SU-DHL-6 (cell line): ENCODE measurements at regions not wholly inside any gene's neighbourhood (a gene's known extent, or its start where the extent isn't known, plus 50 kb on each side); places are given as distances from the start of the nearest gene placed in this dataset.
A peak's percentile ranks its signal among the peaks of the same experiment; 100 is the strongest.
"Not testable (repeated sequence)": the region's sequence is repeated elsewhere in the genome, so short reads cannot be mapped to it uniquely, and the experiment has no call there.

Experiments
- H2AFZ ChIP-seq: fragments of 200-600 bp; sonication (generic); 2 replicates; pipeline ENCODE4 v1.6.1; 2014; ENCODE audit warnings: low read depth, mild to moderate bottlenecking, moderate library complexity, mixed read lengths, antibody characterized with exemption, low read length; ENCODE audit not compliant: severe bottlenecking
- H3F3A ChIP-seq: fragments of 200-600 bp; shearing (Covaris generic); 2 replicates; pipeline ENCODE4 v1.6.0; 2016; ENCODE audit warnings: antibody characterized with exemption, mild to moderate bottlenecking; ENCODE audit not compliant: insufficient read depth
- H3K27ac ChIP-seq: fragments of 200-600 bp; sonication (generic); 2 replicates; pipeline ENCODE4 v1.5.1; 2016; ENCODE audit warnings: low read depth, mild to moderate bottlenecking, low read length, moderate library complexity, mixed read lengths
- H3K27me3 ChIP-seq: fragments of 200-600 bp; sonication (generic), shearing (Covaris generic); 2 replicates; pipeline ENCODE4 v1.6.0; 2014; ENCODE audit warnings: mild to moderate bottlenecking, low read length
- H3K36me3 ChIP-seq: fragments of 200-600 bp; sonication (generic); 2 replicates; pipeline ENCODE4 v1.6.1; 2014; ENCODE audit warnings: mild to moderate bottlenecking, low read length, mixed read lengths
- H3K4me2 ChIP-seq: fragments of 300-600, 200-600 bp; shearing (Covaris generic), sonication (generic); 2 replicates; pipeline ENCODE4 v1.6.0; 2014; ENCODE audit warnings: low read length, low read depth, mild to moderate bottlenecking; ENCODE audit not compliant: poor library complexity, severe bottlenecking
- H3K4me3 ChIP-seq: fragments of 200-600 bp; sonication (generic); 2 replicates; pipeline ENCODE4 v1.5.1; 2014; ENCODE audit warnings: antibody characterized with exemption, low read length, mild to moderate bottlenecking, mixed read lengths; ENCODE audit not compliant: insufficient read depth, poor library complexity, severe bottlenecking
- H3K79me2 ChIP-seq: fragments of 200-600 bp; sonication (generic); 2 replicates; pipeline ENCODE4 v1.6.1; 2014; ENCODE audit warnings: mild to moderate bottlenecking, low read length, moderate library complexity; ENCODE audit not compliant: insufficient read depth
- H3K9ac ChIP-seq: fragments of 200-600 bp; sonication (generic); 2 replicates; pipeline ENCODE4 v1.7.0; 2014; ENCODE audit warnings: mild to moderate bottlenecking, low read length
- H3K9me2 ChIP-seq: fragments of 200-600 bp; sonication (generic); replicated peaks from 2 replicates; pipeline ENCODE4 v1.6.1; 2014; ENCODE audit warnings: low read length; ENCODE audit not compliant: insufficient read depth
- H3K9me3 ChIP-seq: fragments of 200-600 bp; sonication (generic); 2 replicates; pipeline ENCODE4 v1.6.1; 2014; ENCODE audit warnings: low read length, mixed read lengths; ENCODE audit not compliant: insufficient read depth
- H4K20me1 ChIP-seq: fragments of 200-600 bp; sonication (generic); 2 replicates; pipeline ENCODE4 v1.6.1; 2014; ENCODE audit warnings: low read depth, mild to moderate bottlenecking, antibody characterized with exemption, low read length, moderate library complexity, mixed read lengths
- CTCF ChIP-seq: fragments of 200-600 bp; sonication (generic); IDR thresholded peaks from one replicate; pipeline ENCODE4 v1.5.1; 2017; ENCODE audit warnings: antibody characterized with exemption, mild to moderate bottlenecking, low read length, moderate library complexity; ENCODE audit not compliant: insufficient read depth, poor library complexity, severe bottlenecking
- EZH2phosphoT487 ChIP-seq: fragments of 200-600 bp; sonication (generic), shearing (Covaris generic); conservative IDR thresholded peaks from 2 replicates; pipeline ENCODE4 v1.6.1; 2018; ENCODE audit warnings: mild to moderate bottlenecking, antibody characterized with exemption, low read length, moderate library complexity, mixed read lengths

GRCh38 chr18:8911408-8912340 lies 190.8 kb upstream of the NDUFV2 start:
- Histone ChIP-seq H3K79me2 (no peaks in the 10 kb centered on the region), H3F3A (no peaks in the 10 kb centered on the region), H4K20me1 (no peaks in the 10 kb centered on the region), H3K36me3 (no peaks in the 10 kb centered on the region), H3K9ac (no peak overlapping the region), H3K27me3 (no peaks in the 10 kb centered on the region), H3K9me2 (no peaks in the 10 kb centered on the region), H3K4me2 (no peak overlapping the region), H3K9me3 (no peaks in the 10 kb centered on the region), H2AFZ (no peak overlapping the region), H3K27ac (no peak overlapping the region; the same call in 1 of the 2 replicates), H3K4me3 (no peak overlapping the region)
- TF ChIP-seq EZH2phosphoT487 (no peak), CTCF (no peak)

- Histone ChIP-seq H3K9ac (no peak overlapping the region), H3K27ac (peak overlapping the region; percentile 19; the same call in 1 of the 2 replicates), H3K79me2 (no peaks in the 10 kb centered on the region), H3K36me3 (no peaks in the 10 kb centered on the region), H2AFZ (peak overlapping the region; percentile 6), H4K20me1 (no peaks in the 10 kb centered on the region), H3K9me2 (no peaks in the 10 kb centered on the region), H3F3A (no peaks in the 10 kb centered on the region), H3K4me3 (no peak overlapping the region), H3K4me2 (peak overlapping the region; percentile 10), H3K9me3 (no peaks in the 10 kb centered on the region), H3K27me3 (no peaks in the 10 kb centered on the region)
- TF ChIP-seq EZH2phosphoT487 (no peak), CTCF (no peak)
These were observed 189.9 kb upstream of the NDUFV2 start for GRCh38 chr18:8912348-8913326.

GRCh38 chr18:8913606-8914403 lies 188.7 kb upstream of the NDUFV2 start:
- H3K9ac ChIP-seq, H3K4me2 ChIP-seq, H3K79me2 ChIP-seq, H3K9me2 ChIP-seq, H2AFZ ChIP-seq, H3K9me3 ChIP-seq, H3K27ac ChIP-seq, H4K20me1 ChIP-seq, H3K36me3 ChIP-seq, H3K27me3 ChIP-seq, H3F3A ChIP-seq, H3K4me3 ChIP-seq: not testable (repeated sequence)

GRCh38 chr18:8914404-8915264 lies 187.9 kb upstream of the NDUFV2 start:
- not testable (repeated sequence) for H3K9me2 ChIP-seq, H3K9ac ChIP-seq, H3K4me3 ChIP-seq, H3K36me3 ChIP-seq, H4K20me1 ChIP-seq, H3K27ac ChIP-seq, H3F3A ChIP-seq, H3K79me2 ChIP-seq, H3K9me3 ChIP-seq, H3K4me2 ChIP-seq, H3K27me3 ChIP-seq, H2AFZ ChIP-seq
